GM12878 (cell line): ENCODE measurements at regions not wholly inside any gene's neighbourhood (a gene's known extent, or its start where the extent isn't known, plus 50 kb on each side); places are given as distances from the start of the nearest gene placed in this dataset.

Source experiments
- ATAC-seq: fragments of 200-7000 bp; cut with Tn5 transposase; 3 replicates; pipeline ENCODE4 v1.9.1; 2020; ENCODE audit warnings: mild to moderate bottlenecking, moderate library complexity
- BruUV-seq: library from RNA; stranded (reverse); fragments of 400-500 nt; replicated peaks from 2 replicates; lab custom pipeline; 2021; lab: Mats Ljungman, UMichigan
- CTCF ChIA-PET: fragments of 300-600 bp; sonication (Branson Sonifier 250); formaldehyde crosslinking; extraction: SDS; loops from one replicate; lab custom pipeline; 2021; ENCODE audit warnings: inconsistent platforms; lab: Yijun Ruan, JAX
- POLR2A ChIA-PET: fragments of 350-600 bp; formaldehyde crosslinking; extraction: SDS; loops from one replicate; lab custom pipeline; 2021; ENCODE audit warnings: inconsistent platforms; lab: Charles Lee
- RAD21 ChIA-PET: fragments of 300-600 bp; sonication (Branson Sonifier 250); formaldehyde crosslinking; loops from one replicate; lab custom pipeline; 2023; ENCODE audit warnings: antibody characterized with exemption; ENCODE audit not compliant: unreplicated experiment; lab: Charles Lee
- SMC1A ChIA-PET: fragments of 300-600 bp; sonication (Branson Sonifier 250); formaldehyde crosslinking; loops from one replicate; lab custom pipeline; 2023; ENCODE audit not compliant: unreplicated experiment, uncharacterized antibody; lab: Charles Lee
- DNase-seq: peaks from one replicate; pipeline ENCODE4 v3.0.0-alpha.2; 2011; ENCODE audit warnings: low read depth, low spot score
- FAIRE-seq: peaks from 3 replicates; lab custom pipeline; 2011; peaks lifted over from hg19 to GRCh38; lab: Jason Lieb, UNC
- H2AFZ ChIP-seq: 2 replicates; pipeline ENCODE4 v1.6.0; 2011; ENCODE audit warnings: low read depth, low read length, control low read depth; ENCODE audit not compliant: control insufficient read depth
- H3K27ac ChIP-seq: 2 replicates; pipeline ENCODE4 v1.5.1; 2011; ENCODE audit warnings: control low read depth; ENCODE audit not compliant: control insufficient read depth, insufficient read depth
- H3K27me3 ChIP-seq, 2 experiments: replicated peaks in 1 of 2; 2 replicates each; pipeline versions ENCODE4 v1.6.0 to v1.6.1; 2011; ENCODE audit warnings: low read length in 1 of 2; ENCODE audit not compliant: control insufficient read depth in 2 of 2, insufficient read depth in 2 of 2
- H3K36me3 ChIP-seq, 2 experiments: 2 replicates each; pipeline ENCODE4 v1.5.1; 2011; ENCODE audit warnings: low read length in 1 of 2; ENCODE audit not compliant: control insufficient read depth in 2 of 2, insufficient read depth in 2 of 2
- H3K4me1 ChIP-seq: 2 replicates; pipeline ENCODE4 v1.6.1; 2011; ENCODE audit warnings: mild to moderate bottlenecking, low read length, moderate library complexity, mixed read lengths; ENCODE audit not compliant: control insufficient read depth, insufficient read depth
- H3K4me2 ChIP-seq: 2 replicates; pipeline ENCODE4 v1.6.0; 2011; ENCODE audit warnings: control low read depth; ENCODE audit not compliant: control insufficient read depth, insufficient read depth
- H3K4me3 ChIP-seq: fragments of 200-600 bp; sonication (generic); 2 replicates; pipeline ENCODE4 v1.5.1; 2016
- H3K79me2 ChIP-seq: 2 replicates; pipeline ENCODE4 v1.6.0; 2011; ENCODE audit warnings: low read length; ENCODE audit not compliant: control insufficient read depth, insufficient read depth
- H3K9ac ChIP-seq: 2 replicates; pipeline ENCODE4 v1.8.0; 2011; ENCODE audit warnings: low read length, control low read depth, mixed read lengths; ENCODE audit not compliant: control insufficient read depth, insufficient read depth
- H3K9me3 ChIP-seq: replicated peaks from 3 replicates; pipeline ENCODE4 v1.5.1; 2011; ENCODE audit warnings: mild to moderate bottlenecking, low read length; ENCODE audit not compliant: control insufficient read depth, insufficient read depth
- H4K20me1 ChIP-seq: 2 replicates; pipeline ENCODE4 v1.6.0; 2011; ENCODE audit not compliant: control insufficient read depth, insufficient read depth
- BACH1 ChIP-seq: fragments of 450-650 bp; IDR thresholded peaks from 2 replicates; pipeline ENCODE4 v1.6.1; 2017; ENCODE audit warnings: mild to moderate bottlenecking, borderline replicate concordance
- BCLAF1 ChIP-seq: fragments of 450-650 bp; IDR thresholded peaks from 2 replicates; pipeline ENCODE4 v1.6.1; 2017; ENCODE audit warnings: antibody characterized with exemption, mild to moderate bottlenecking, moderate library complexity
- CEBPB ChIP-seq, 2 experiments: fragments of 150-350 bp in 1 of 2; IDR thresholded peaks; 2 replicates each; pipeline ENCODE4 v1.6.1; 2012 to 2014; ENCODE audit warnings: low read depth in 2 of 2, low read length in 2 of 2, borderline replicate concordance in 1 of 2, inconsistent platforms in 1 of 2
- ESRRA ChIP-seq: IDR thresholded peaks from 2 replicates; pipeline ENCODE4 v1.6.1; 2012; ENCODE audit warnings: mild to moderate bottlenecking, low read length, improper control_type of control experiment
- KAT2A ChIP-seq: conservative IDR thresholded peaks from 2 replicates; pipeline ENCODE4 v1.6.1; 2011; ENCODE audit warnings: low read depth, low read length; ENCODE audit not compliant: control insufficient read depth
- POLR2AphosphoS5 ChIP-seq: IDR thresholded peaks from 2 replicates; pipeline ENCODE4 v1.6.1; 2011; ENCODE audit warnings: mild to moderate bottlenecking, low read length, inconsistent platforms
- RELA ChIP-seq: fragments of 450-650 bp; IDR thresholded peaks from 2 replicates; pipeline ENCODE4 v1.8.0; 2014; ENCODE audit warnings: borderline replicate concordance; ENCODE audit not compliant: partially characterized antibody
- ZBTB4 ChIP-seq: fragments of 450-650 bp; formaldehyde crosslinking; IDR thresholded peaks from 2 replicates; pipeline ENCODE4 v1.4.0; 2022; ENCODE audit warnings: mild to moderate bottlenecking, moderate library complexity
- ZNF622 ChIP-seq: fragments of 450-650 bp; IDR thresholded peaks from 2 replicates; pipeline ENCODE4 v1.6.1; 2017; ENCODE audit warnings: mild to moderate bottlenecking, inconsistent platforms
- ZSCAN29 ChIP-seq: fragments of 450-650 bp; IDR thresholded peaks from 2 replicates; pipeline ENCODE4 v1.6.1; 2017; ENCODE audit warnings: mild to moderate bottlenecking, moderate library complexity
- WGBS: methylation state at CpG from one replicate; pipeline ENCODE4 v1.1.6; 2016; ENCODE audit warnings: low lambda C conversion rate; ENCODE audit not compliant: insufficient replicate concordance, insufficient coverage; ENCODE audit errors: missing lambda C conversion rate; 5-methylcytosine and 5-hydroxymethylcytosine counted together
- in situ Hi-C: fragments of 300-500 bp; cut with MboI; formaldehyde crosslinking; loops from 9 replicates; pipeline ENCODE4 v1.14.3; 2018; ENCODE audit warnings: mixed read lengths
- intact Hi-C: fragments of 100-400 bp; cut with micrococcal nuclease; formaldehyde crosslinking; loops from one replicate; pipeline ENCODE4 v1.14.2; 2022; ENCODE audit not compliant: unreplicated experiment
- TF ChIP-seq, protein P1 (sequence below): IDR thresholded peaks from 2 replicates; pipeline ENCODE4 v1.6.1; 2012; ENCODE audit warnings: low read depth, low read length, improper control_type of control experiment
- TF ChIP-seq, protein P2 (sequence below): IDR thresholded peaks from 2 replicates; pipeline ENCODE4 v1.6.1; 2012; ENCODE audit warnings: low read length, inconsistent platforms
- TF ChIP-seq, protein P3 (sequence below): fragments of 450-650 bp; IDR thresholded peaks from 2 replicates; pipeline ENCODE4 v1.6.1; 2016; ENCODE audit warnings: mild to moderate bottlenecking

GRCh38 chr4:138666366-138666765 lies 349.2 kb upstream of the NOCT start:
- no peak overlapping the region for H3K4me3 ChIP-seq
- no peak overlapping the region for H3K4me2 ChIP-seq
- H2AFZ ChIP-seq, result no peak overlapping the region
- DNase-seq, result no peak
- ChIA-PET RAD21 (no interaction called here), CTCF (no interaction called here), SMC1A (interaction anchor here (1.4 kb wide), 1 partner anchor 11 kb away, joined by 4 read pairs; no protein-coding TSS in a partner anchor), POLR2A (no interaction called here)
- no peaks in the 10 kb centered on the region for H3K79me2 ChIP-seq
- intact Hi-C loops, result no loop called here
- H4K20me1 ChIP-seq, result no peaks in the 10 kb centered on the region
- FAIRE-seq, result no peak
- 16% methylated on average over 6 of the region's 6 CpGs for WGBS
- no peaks in the 10 kb centered on the region; a peak in 1 of 4 replicates for H3K27me3 ChIP-seq
- no TSS peak for BruUV-seq
- ATAC-seq, result no peak
- in situ Hi-C loops, result no loop called here
- no peaks in the 10 kb centered on the region for H3K36me3 ChIP-seq
- no peaks in the 10 kb centered on the region for H3K9me3 ChIP-seq
- H3K27ac ChIP-seq, result no peak overlapping the region
- H3K9ac ChIP-seq, result no peak overlapping the region
- no peaks in the 10 kb centered on the region for H3K4me1 ChIP-seq
- TF ChIP-seq BACH1 (no peak), BCLAF1 (no peak), POLR2AphosphoS5 (no peak), ZBTB4 (CRISPR knock-in tag) (no peak), ESRRA (no peak), CEBPB (IDR thresholded peaks at IDR 0.05; ENCODE audit: borderline replicate concordance in 1 of 2, low read depth in 2 of 2, low read length in 2 of 2) (no peak), RELA (no peak), ZNF622 (no peak), ZSCAN29 (no peak), KAT2A (no peak)
- TF ChIP-seq, protein P1, sequence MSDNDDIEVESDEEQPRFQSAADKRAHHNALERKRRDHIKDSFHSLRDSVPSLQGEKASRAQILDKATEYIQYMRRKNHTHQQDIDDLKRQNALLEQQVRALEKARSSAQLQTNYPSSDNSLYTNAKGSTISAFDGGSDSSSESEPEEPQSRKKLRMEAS, result no peak
- TF ChIP-seq, protein P2, sequence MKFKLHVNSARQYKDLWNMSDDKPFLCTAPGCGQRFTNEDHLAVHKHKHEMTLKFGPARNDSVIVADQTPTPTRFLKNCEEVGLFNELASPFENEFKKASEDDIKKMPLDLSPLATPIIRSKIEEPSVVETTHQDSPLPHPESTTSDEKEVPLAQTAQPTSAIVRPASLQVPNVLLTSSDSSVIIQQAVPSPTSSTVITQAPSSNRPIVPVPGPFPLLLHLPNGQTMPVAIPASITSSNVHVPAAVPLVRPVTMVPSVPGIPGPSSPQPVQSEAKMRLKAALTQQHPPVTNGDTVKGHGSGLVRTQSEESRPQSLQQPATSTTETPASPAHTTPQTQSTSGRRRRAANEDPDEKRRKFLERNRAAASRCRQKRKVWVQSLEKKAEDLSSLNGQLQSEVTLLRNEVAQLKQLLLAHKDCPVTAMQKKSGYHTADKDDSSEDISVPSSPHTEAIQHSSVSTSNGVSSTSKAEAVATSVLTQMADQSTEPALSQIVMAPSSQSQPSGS, result no peak
- TF ChIP-seq, protein P3, sequence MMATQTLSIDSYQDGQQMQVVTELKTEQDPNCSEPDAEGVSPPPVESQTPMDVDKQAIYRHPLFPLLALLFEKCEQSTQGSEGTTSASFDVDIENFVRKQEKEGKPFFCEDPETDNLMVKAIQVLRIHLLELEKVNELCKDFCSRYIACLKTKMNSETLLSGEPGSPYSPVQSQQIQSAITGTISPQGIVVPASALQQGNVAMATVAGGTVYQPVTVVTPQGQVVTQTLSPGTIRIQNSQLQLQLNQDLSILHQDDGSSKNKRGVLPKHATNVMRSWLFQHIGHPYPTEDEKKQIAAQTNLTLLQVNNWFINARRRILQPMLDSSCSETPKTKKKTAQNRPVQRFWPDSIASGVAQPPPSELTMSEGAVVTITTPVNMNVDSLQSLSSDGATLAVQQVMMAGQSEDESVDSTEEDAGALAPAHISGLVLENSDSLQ, result no peak
